ENCODE measurements at regions not wholly inside any gene's neighbourhood (a gene's known extent, or its start where the extent isn't known, plus 50 kb on each side); places are given as distances from the start of the nearest gene placed in this dataset.

DNA sequence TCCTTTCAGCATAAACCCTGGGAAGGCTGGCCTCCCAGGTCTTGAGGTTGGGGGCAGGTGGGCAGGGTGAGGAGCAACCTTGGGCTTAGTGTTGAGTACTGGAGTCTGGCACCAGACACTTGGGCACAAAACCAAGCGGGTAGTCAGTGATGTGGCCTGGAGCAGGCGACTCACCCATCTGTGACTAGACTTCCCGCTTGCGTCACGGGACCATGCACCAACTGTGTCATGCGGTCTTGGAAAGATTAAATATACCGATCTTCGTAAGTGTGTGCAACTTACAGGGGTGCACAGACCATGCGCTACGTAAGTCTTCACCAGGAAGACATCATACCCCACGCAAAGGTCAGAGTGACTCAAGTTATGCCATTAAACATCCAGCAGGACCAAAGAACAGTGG lies 304.4 kb upstream of the IRX4 start:
- TF ChIP-seq, protein P1, sequence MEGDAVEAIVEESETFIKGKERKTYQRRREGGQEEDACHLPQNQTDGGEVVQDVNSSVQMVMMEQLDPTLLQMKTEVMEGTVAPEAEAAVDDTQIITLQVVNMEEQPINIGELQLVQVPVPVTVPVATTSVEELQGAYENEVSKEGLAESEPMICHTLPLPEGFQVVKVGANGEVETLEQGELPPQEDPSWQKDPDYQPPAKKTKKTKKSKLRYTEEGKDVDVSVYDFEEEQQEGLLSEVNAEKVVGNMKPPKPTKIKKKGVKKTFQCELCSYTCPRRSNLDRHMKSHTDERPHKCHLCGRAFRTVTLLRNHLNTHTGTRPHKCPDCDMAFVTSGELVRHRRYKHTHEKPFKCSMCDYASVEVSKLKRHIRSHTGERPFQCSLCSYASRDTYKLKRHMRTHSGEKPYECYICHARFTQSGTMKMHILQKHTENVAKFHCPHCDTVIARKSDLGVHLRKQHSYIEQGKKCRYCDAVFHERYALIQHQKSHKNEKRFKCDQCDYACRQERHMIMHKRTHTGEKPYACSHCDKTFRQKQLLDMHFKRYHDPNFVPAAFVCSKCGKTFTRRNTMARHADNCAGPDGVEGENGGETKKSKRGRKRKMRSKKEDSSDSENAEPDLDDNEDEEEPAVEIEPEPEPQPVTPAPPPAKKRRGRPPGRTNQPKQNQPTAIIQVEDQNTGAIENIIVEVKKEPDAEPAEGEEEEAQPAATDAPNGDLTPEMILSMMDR (IDR thresholded peaks at IDR 0.05; ENCODE audit: low read depth, low read length, poor library complexity, severe bottlenecking): no peak
- no peak for TF ChIP-seq EZH2phosphoT487 (IDR thresholded peaks at IDR 0.05; ENCODE audit: borderline replicate concordance, low read length)

All from DOHH2 (cell line).